Activated T-helper 2 cell treated with anti-CD3 and anti-CD28 coated beads, Interferon-gamma antibody, Interleukin-2, Interleukin-4, amounts not matched to agents 10 μg/mL and 5 μg/mL and 100 μg/mL, durations not matched to agents 14 hours and 24 hours and 36 hours (primary cell): ENCODE measurements at regions not wholly inside any gene's neighbourhood (a gene's known extent, or its start where the extent isn't known, plus 50 kb on each side); places are given as distances from the start of the nearest gene placed in this dataset.

Experiments used
- DNase-seq: peaks from one replicate; pipeline ENCODE4 v3.0.0; 2021; ENCODE audit warnings: low spot score
- H3K27ac Mint-ChIP-seq: one replicate; pipeline ENCODE4 v1.8.0; 2021; ENCODE audit warnings: mixed read lengths
- H3K27me3 Mint-ChIP-seq: one replicate; pipeline ENCODE4 v1.8.0; 2021; ENCODE audit warnings: low read depth, mixed read lengths
- H3K36me3 Mint-ChIP-seq: one replicate; pipeline ENCODE4 v1.8.0; 2021; ENCODE audit warnings: low read depth, mixed read lengths
- H3K4me1 Mint-ChIP-seq: one replicate; pipeline ENCODE4 v1.8.0; 2021; ENCODE audit warnings: low read depth, mixed read lengths
- H3K4me3 Mint-ChIP-seq: one replicate; pipeline ENCODE4 v1.8.0; 2021; ENCODE audit warnings: low read depth, mild to moderate bottlenecking, moderate library complexity, mixed read lengths
- H3K9me3 Mint-ChIP-seq: one replicate; pipeline ENCODE4 v1.8.0; 2021; ENCODE audit warnings: mixed read lengths
- intact Hi-C: fragments of 100-400 bp; cut with micrococcal nuclease; formaldehyde crosslinking; loops from one replicate; pipeline ENCODE4 v1.15.1; 2023

- Mint-ChIP-seq H3K4me1 (no peaks in the 10 kb centered on the region), H3K36me3 (no peaks in the 10 kb centered on the region), H3K9me3 (no peaks in the 10 kb centered on the region), H3K27ac (no peak overlapping the region), H3K4me3 (no peak overlapping the region), H3K27me3 (no peaks in the 10 kb centered on the region)
- intact Hi-C loops: no loop called here
- DNase-seq: no peak
Observed at GRCh38 chr3:132230156-132231000, 86.8 kb upstream of the ACP3 start.

GRCh38 chr3:132231633-132232032 is 85.6 kb upstream of the ACP3 start:
- Mint-ChIP-seq H3K4me3 (no peak overlapping the region), H3K4me1 (peaks cover 1% of the 10 kb centered on the region), H3K27me3 (no peaks in the 10 kb centered on the region), H3K9me3 (no peaks in the 10 kb centered on the region), H3K27ac (no peak overlapping the region), H3K36me3 (no peaks in the 10 kb centered on the region)
- DNase-seq: no peak
- intact Hi-C loops: no loop called here

GRCh38 chr3:132232231-132232792 is 84.9 kb upstream of the ACP3 start:
- no peak for DNase-seq
- intact Hi-C loops: no loop called here
- peaks cover 2% of the 10 kb centered on the region for H3K4me1 Mint-ChIP-seq
- no peak overlapping the region for H3K4me3 Mint-ChIP-seq
- no peaks in the 10 kb centered on the region for H3K9me3 Mint-ChIP-seq
- no peaks in the 10 kb centered on the region for H3K27me3 Mint-ChIP-seq
- no peak overlapping the region for H3K27ac Mint-ChIP-seq
- no peaks in the 10 kb centered on the region for H3K36me3 Mint-ChIP-seq

- no peak overlapping the region for H3K27ac Mint-ChIP-seq
- no peaks in the 10 kb centered on the region for H3K36me3 Mint-ChIP-seq
- intact Hi-C loops: no loop called here
- peaks cover 2% of the 10 kb centered on the region for H3K4me1 Mint-ChIP-seq
- no peaks in the 10 kb centered on the region for H3K9me3 Mint-ChIP-seq
- peaks cover 2% of the 10 kb centered on the region for H3K27me3 Mint-ChIP-seq
- no peak overlapping the region for H3K4me3 Mint-ChIP-seq
- no peak for DNase-seq
Observed at GRCh38 chr3:132236701-132237651, 80.2 kb upstream of the ACP3 start.

- peaks cover 2% of the 10 kb centered on the region for H3K4me1 Mint-ChIP-seq
- no peaks in the 10 kb centered on the region for H3K36me3 Mint-ChIP-seq
- H3K4me3 Mint-ChIP-seq: no peak overlapping the region
- intact Hi-C loops: no loop called here
- H3K9me3 Mint-ChIP-seq: no peaks in the 10 kb centered on the region
- peaks cover 4% of the 10 kb centered on the region for H3K27me3 Mint-ChIP-seq
- no peak for DNase-seq
- no peak overlapping the region for H3K27ac Mint-ChIP-seq
Observed at GRCh38 chr3:132237652-132238032, 79.6 kb upstream of the ACP3 start.

GRCh38 chr3:132239587-132239986 is 77.6 kb upstream of the ACP3 start:
- Mint-ChIP-seq H3K4me3 (no peak overlapping the region), H3K27me3 (peaks cover 9% of the 10 kb centered on the region), H3K9me3 (no peaks in the 10 kb centered on the region), H3K4me1 (peaks cover 2% of the 10 kb centered on the region), H3K36me3 (no peaks in the 10 kb centered on the region), H3K27ac (no peak overlapping the region)
- intact Hi-C loops: no loop called here
- DNase-seq: no peak

- Mint-ChIP-seq H3K27ac (no peak overlapping the region), H3K4me1 (no peaks in the 10 kb centered on the region), H3K9me3 (no peaks in the 10 kb centered on the region), H3K4me3 (no peak overlapping the region), H3K36me3 (no peaks in the 10 kb centered on the region), H3K27me3 (peaks cover 13% of the 10 kb centered on the region)
- intact Hi-C loops: no loop called here
- DNase-seq: no peak
Observed at GRCh38 chr3:132241776-132242514, 75.3 kb upstream of the ACP3 start.

- intact Hi-C loops: no loop called here
- DNase-seq: no peak
- Mint-ChIP-seq H3K4me1 (no peaks in the 10 kb centered on the region), H3K9me3 (no peaks in the 10 kb centered on the region), H3K36me3 (no peaks in the 10 kb centered on the region), H3K4me3 (no peak overlapping the region), H3K27me3 (peaks cover 11% of the 10 kb centered on the region), H3K27ac (no peak overlapping the region)
Observed at GRCh38 chr3:132242790-132243189, 74.4 kb upstream of the ACP3 start.

- Mint-ChIP-seq H3K4me1 (no peaks in the 10 kb centered on the region), H3K27ac (no peak overlapping the region), H3K27me3 (peaks cover 16% of the 10 kb centered on the region), H3K4me3 (no peak overlapping the region), H3K36me3 (no peaks in the 10 kb centered on the region), H3K9me3 (no peaks in the 10 kb centered on the region)
- intact Hi-C loops: no loop called here
- DNase-seq: no peak
Observed at GRCh38 chr3:132245552-132246142, 71.6 kb upstream of the ACP3 start.

- Mint-ChIP-seq H3K27ac (no peak overlapping the region), H3K36me3 (no peaks in the 10 kb centered on the region), H3K27me3 (peaks cover 16% of the 10 kb centered on the region), H3K4me3 (no peak overlapping the region), H3K4me1 (no peaks in the 10 kb centered on the region), H3K9me3 (no peaks in the 10 kb centered on the region)
- DNase-seq: no peak
- intact Hi-C loops: no loop called here
Observed at GRCh38 chr3:132246212-132246611, 71.0 kb upstream of the ACP3 start.

GRCh38 chr3:132247211-132247610 is 70.0 kb upstream of the ACP3 start:
- Mint-ChIP-seq H3K36me3 (no peaks in the 10 kb centered on the region), H3K4me3 (no peak overlapping the region), H3K4me1 (no peaks in the 10 kb centered on the region), H3K27me3 (peaks cover 14% of the 10 kb centered on the region), H3K27ac (no peak overlapping the region), H3K9me3 (no peaks in the 10 kb centered on the region)
- intact Hi-C loops: no loop called here
- no peak for DNase-seq

- Mint-ChIP-seq H3K27me3 (peaks cover 10% of the 10 kb centered on the region), H3K4me1 (no peaks in the 10 kb centered on the region), H3K27ac (no peak overlapping the region), H3K4me3 (no peak overlapping the region), H3K9me3 (no peaks in the 10 kb centered on the region), H3K36me3 (no peaks in the 10 kb centered on the region)
- DNase-seq: no peak
- intact Hi-C loops: no loop called here
Observed at GRCh38 chr3:132248490-132248889, 68.7 kb upstream of the ACP3 start.
